Transverse colon (tissue), 3 donors: ENCODE measurements at regions not wholly inside any gene's neighbourhood (a gene's known extent, or its start where the extent isn't known, plus 50 kb on each side); places are given as distances from the start of the nearest gene placed in this dataset.

Experiments
- CTCF ChIP-seq, 5 experiments: fragments of 200-600 bp in 3 of 5; fragments of 450-650 bp in 2 of 5; sonication (generic) in 3 of 5; IDR thresholded peaks; 1 replicate in 2 of 5; 2 replicates in 3 of 5; pipeline ENCODE4 v1.5.1; 2016 to 2017; ENCODE audit warnings: antibody characterized with exemption in 5 of 5, inconsistent platforms in 3 of 5, mild to moderate bottlenecking in 2 of 5, moderate library complexity in 1 of 5
- POLR2A ChIP-seq: fragments of 450-650 bp; IDR thresholded peaks from one replicate; pipeline ENCODE4 v1.6.1; 2016; ENCODE audit warnings: antibody characterized with exemption, mild to moderate bottlenecking, moderate library complexity

GRCh38 chr5:23268136-23268535, 239.3 kb upstream of the PRDM9 start:
- TF ChIP-seq POLR2A (no peak), CTCF (IDR thresholded peaks at IDR 0.05) (no peak)
